ENCODE measurements at regions not wholly inside any gene's neighbourhood (a gene's known extent, or its start where the extent isn't known, plus 50 kb on each side); places are given as distances from the start of the nearest gene placed in this dataset.

- Mint-ChIP-seq H3K27ac (peak overlapping the region; percentile 62), H3K36me3 (peaks cover 7% of the 10 kb centered on the region), H3K4me3 (no peak overlapping the region), H3K9me3 (peaks cover 7% of the 10 kb centered on the region), H3K4me1 (peaks cover 27% of the 10 kb centered on the region), H3K27me3 (ENCODE audit: low read depth) (no peaks in the 10 kb centered on the region)
- TF ChIP-seq CTCF (IDR thresholded peaks at IDR 0.05; ENCODE audit: unreplicated experiment): no peak
- DNase-seq (ENCODE audit: low spot score in 2 of 2, unreplicated experiment in 2 of 2): no peak
Measured at GRCh38 chr10:60643874-60644273, 134.4 kb upstream of the CDK1 start.

- no peaks in the 10 kb centered on the region for H3K4me1 Mint-ChIP-seq
- peaks cover 4% of the 10 kb centered on the region for H3K9me3 Mint-ChIP-seq
- H3K36me3 Mint-ChIP-seq: peaks cover 9% of the 10 kb centered on the region
- TF ChIP-seq CTCF (IDR thresholded peaks at IDR 0.05; ENCODE audit: unreplicated experiment): no peak
- H3K27me3 Mint-ChIP-seq (ENCODE audit: low read depth): no peaks in the 10 kb centered on the region
- no peak overlapping the region for H3K4me3 Mint-ChIP-seq
- no peak for DNase-seq (ENCODE audit: low spot score in 2 of 2, unreplicated experiment in 2 of 2)
- no peak overlapping the region for H3K27ac Mint-ChIP-seq
Measured at GRCh38 chr10:60629332-60629731, 148.9 kb upstream of the CDK1 start.

GRCh38 chr10:60627778-60628748, 150.2 kb upstream of the CDK1 start:
- no peaks in the 10 kb centered on the region for H3K4me1 Mint-ChIP-seq
- H3K9me3 Mint-ChIP-seq: no peaks in the 10 kb centered on the region
- no peak for TF ChIP-seq CTCF (IDR thresholded peaks at IDR 0.05; ENCODE audit: unreplicated experiment)
- no peak overlapping the region for H3K27ac Mint-ChIP-seq
- no peaks in the 10 kb centered on the region for H3K36me3 Mint-ChIP-seq
- H3K4me3 Mint-ChIP-seq: no peak overlapping the region
- H3K27me3 Mint-ChIP-seq (ENCODE audit: low read depth): no peaks in the 10 kb centered on the region
- DNase-seq (ENCODE audit: low spot score in 2 of 2, unreplicated experiment in 2 of 2): no peak

GRCh38 chr10:60626037-60626436, 152.2 kb upstream of the CDK1 start:
- Mint-ChIP-seq H3K27me3 (ENCODE audit: low read depth) (no peaks in the 10 kb centered on the region), H3K9me3 (no peaks in the 10 kb centered on the region), H3K4me1 (peaks cover 7% of the 10 kb centered on the region), H3K27ac (no peak overlapping the region), H3K4me3 (no peak overlapping the region), H3K36me3 (no peaks in the 10 kb centered on the region)
- no peak for DNase-seq (ENCODE audit: low spot score in 2 of 2, unreplicated experiment in 2 of 2)
- TF ChIP-seq CTCF (IDR thresholded peaks at IDR 0.05; ENCODE audit: unreplicated experiment): no peak

GRCh38 chr10:60623627-60624026, 154.7 kb upstream of the CDK1 start:
- DNase-seq (ENCODE audit: low spot score in 2 of 2, unreplicated experiment in 2 of 2): no peak
- no peaks in the 10 kb centered on the region for H3K36me3 Mint-ChIP-seq
- no peak overlapping the region for H3K4me3 Mint-ChIP-seq
- H3K27me3 Mint-ChIP-seq (ENCODE audit: low read depth): no peaks in the 10 kb centered on the region
- no peaks in the 10 kb centered on the region for H3K9me3 Mint-ChIP-seq
- no peak overlapping the region for H3K27ac Mint-ChIP-seq
- peaks cover 7% of the 10 kb centered on the region for H3K4me1 Mint-ChIP-seq
- no peak for TF ChIP-seq CTCF (IDR thresholded peaks at IDR 0.05; ENCODE audit: unreplicated experiment)
